CD8-positive, alpha-beta memory T cell (primary cell): ENCODE measurements at regions not wholly inside any gene's neighbourhood (a gene's known extent, or its start where the extent isn't known, plus 50 kb on each side); places are given as distances from the start of the nearest gene placed in this dataset.

Source experiments
- CTCF ChIA-PET: fragments of 350-600 bp; sonication (Branson Sonifier 250); formaldehyde crosslinking; loops from one replicate; lab custom pipeline; 2021; ENCODE audit warnings: antibody characterized with exemption; lab: Charles Lee
- POLR2A ChIA-PET: fragments of 350-600 bp; sonication (Branson Sonifier 250); formaldehyde crosslinking; loops from one replicate; lab custom pipeline; 2021; ENCODE audit warnings: antibody characterized with exemption; lab: Charles Lee
- DNase-seq, 5 donors: peaks; one replicate each; pipeline versions ENCODE4 v3.0.0 to v3.0.0-alpha.2; 2020 to 2022; ENCODE audit warnings: mixed read lengths in 1 of 5
- H3K27ac ChIP-seq: one replicate; pipeline ENCODE4 v1.7.0; 2013; ENCODE audit warnings: low read depth, mild to moderate bottlenecking, low read length, moderate library complexity
- H3K27me3 ChIP-seq: 2 replicates; pipeline ENCODE4 v1.7.0; 2013; ENCODE audit warnings: low read length, mild to moderate bottlenecking; ENCODE audit not compliant: insufficient read depth, poor library complexity, severe bottlenecking
- H3K36me3 ChIP-seq: 2 replicates; pipeline ENCODE4 v1.7.0; 2013; ENCODE audit warnings: mild to moderate bottlenecking, low read length, moderate library complexity; ENCODE audit not compliant: insufficient read depth
- H3K4me1 ChIP-seq: 2 replicates; pipeline ENCODE4 v1.7.0; 2013; ENCODE audit warnings: mild to moderate bottlenecking, low read length, moderate library complexity; ENCODE audit not compliant: insufficient read depth
- H3K4me3 ChIP-seq: 2 replicates; pipeline ENCODE4 v1.7.0; 2013; ENCODE audit warnings: mild to moderate bottlenecking, low read length
- H3K9me3 ChIP-seq: 2 replicates; pipeline ENCODE4 v1.7.0; 2013; ENCODE audit warnings: mild to moderate bottlenecking, low read length
- H3K27ac Mint-ChIP-seq, 8 donors: one replicate each; pipeline ENCODE4 v1.8.0; 2020 to 2021; ENCODE audit warnings: mixed read lengths in 8 of 8, mild to moderate bottlenecking in 6 of 8, inconsistent platforms in 3 of 8, moderate library complexity in 3 of 8
- H3K27me3 Mint-ChIP-seq, 2 donors: one replicate each; pipeline ENCODE4 v1.8.0; 2020 to 2021; ENCODE audit warnings: mixed read lengths in 2 of 2, mild to moderate bottlenecking in 1 of 2, moderate library complexity in 1 of 2
- H3K36me3 Mint-ChIP-seq, 3 donors: one replicate each; pipeline ENCODE4 v1.8.0; 2020 to 2021; ENCODE audit warnings: mixed read lengths in 3 of 3, inconsistent platforms in 1 of 3, mild to moderate bottlenecking in 1 of 3
- H3K4me1 Mint-ChIP-seq, 3 donors: one replicate each; pipeline ENCODE4 v1.8.0; 2020 to 2021; ENCODE audit warnings: mixed read lengths in 3 of 3, inconsistent platforms in 1 of 3, mild to moderate bottlenecking in 1 of 3
- H3K4me3 Mint-ChIP-seq, 7 donors: one replicate each; pipeline ENCODE4 v1.8.0; 2020 to 2021; ENCODE audit warnings: mixed read lengths in 7 of 7, mild to moderate bottlenecking in 6 of 7, moderate library complexity in 4 of 7, inconsistent platforms in 2 of 7
- H3K9me3 Mint-ChIP-seq, 5 donors: one replicate each; pipeline ENCODE4 v1.8.0; 2020 to 2022; ENCODE audit warnings: mixed read lengths in 5 of 5, mild to moderate bottlenecking in 3 of 5, moderate library complexity in 2 of 5, inconsistent platforms in 1 of 5

GRCh38 chr2:196268538-196269338 is 97.4 kb upstream of the STK17B start:
- no peaks in the 10 kb centered on the region for H3K9me3 Mint-ChIP-seq
- peaks cover 59% of the 10 kb centered on the region for H3K4me1 ChIP-seq
- ChIA-PET POLR2A (interaction anchor here (0.7 to 1.2 kb wide), 2 partner anchors 39 to 106 kb away, joined by 3 read pairs; no protein-coding TSS in a partner anchor), CTCF (interaction anchor here (0.6 to 1.5 kb wide), 8 partner anchors 8 to 190 kb away, joined by 3 to 6 read pairs (median 4); no protein-coding TSS in a partner anchor)
- peak overlapping the region; percentile 57 to 80 (median 71) for H3K4me3 Mint-ChIP-seq
- H3K27me3 Mint-ChIP-seq, result no peaks in the 10 kb centered on the region
- no peak for DNase-seq
- peak overlapping the region; percentile 71 to 96 (median 85) for H3K27ac Mint-ChIP-seq
- peaks cover 41 to 68% (median 61%) of the 10 kb centered on the region in 3 donors for H3K4me1 Mint-ChIP-seq
- peak overlapping the region; percentile 46 for H3K4me3 ChIP-seq
- no peaks in the 10 kb centered on the region for H3K9me3 ChIP-seq
- peak overlapping the region; percentile 28 for H3K27ac ChIP-seq
- H3K27me3 ChIP-seq, result no peaks in the 10 kb centered on the region
- H3K36me3 ChIP-seq, result no peaks in the 10 kb centered on the region
- H3K36me3 Mint-ChIP-seq, result no peaks in the 10 kb centered on the region

DNA sequence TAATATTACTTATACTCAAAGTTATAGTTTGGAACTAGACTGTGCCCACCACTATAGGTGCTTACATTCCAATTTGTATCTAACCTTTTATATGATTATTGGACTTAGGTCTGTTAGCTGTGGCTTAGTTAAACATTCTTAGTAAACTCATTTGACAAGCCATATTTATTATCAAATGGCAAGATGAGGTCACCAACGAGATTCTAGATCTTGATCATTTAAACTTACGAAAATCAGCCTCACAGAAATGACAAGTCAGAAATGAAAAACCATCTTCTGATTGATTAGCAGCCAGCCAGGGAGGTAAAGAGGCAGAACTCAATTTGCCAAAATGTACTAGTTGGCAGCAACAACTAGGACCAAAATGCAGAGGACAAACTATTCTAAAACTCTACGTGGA is 100.4 kb upstream of the STK17B start:
- POLR2A ChIA-PET, result interaction anchor here (0.5 kb wide), 1 partner anchor 112 kb away, joined by 3 read pairs; no protein-coding TSS in a partner anchor
- no peaks in the 10 kb centered on the region for H3K36me3 Mint-ChIP-seq

DNA sequence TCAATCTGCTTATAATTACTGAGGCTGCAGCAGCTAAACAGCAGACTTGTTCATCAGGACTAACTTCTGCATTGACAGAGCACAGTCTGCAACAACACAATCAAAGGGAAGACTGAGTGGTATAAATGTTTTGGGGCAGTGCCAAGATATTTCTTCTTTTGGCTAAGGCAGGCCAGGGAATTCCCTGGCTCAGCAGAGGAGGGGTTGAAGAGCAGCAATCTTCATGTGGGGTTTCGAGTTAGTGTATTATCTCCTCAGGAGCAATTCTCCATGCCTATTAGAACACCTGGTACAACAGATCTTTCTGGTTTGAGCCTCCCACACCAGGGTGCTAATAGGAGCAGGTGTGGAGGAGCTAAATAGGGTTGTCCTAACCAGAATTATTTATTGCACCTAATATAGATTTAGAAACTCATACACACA is 103.0 kb upstream of the STK17B start:
- ChIA-PET POLR2A (interaction anchor here (0.5 to 2.9 kb wide), 3 partner anchors 34 to 103 kb away, joined by 3 to 12 read pairs (median 4); partner anchors contain the start of gene STK17B), CTCF (interaction anchor here (1.0 to 7.5 kb wide), 4 partner anchors 35 to 206 kb away, joined by 3 to 70 read pairs (median 3); partner anchors contain the start of gene DNAH7)
- no peaks in the 10 kb centered on the region for H3K9me3 Mint-ChIP-seq
- H3K4me1 Mint-ChIP-seq, result peaks cover 41 to 49% (median 47%) of the 10 kb centered on the region in 3 donors
- peak overlapping the region in 5 of 7 donors; percentile 1 to 60 (median 16) for H3K4me3 Mint-ChIP-seq
- peak in 2 of 5 donors; percentile 49 to 58 for DNase-seq
- H3K27ac ChIP-seq, result no peak overlapping the region
- no peaks in the 10 kb centered on the region for H3K36me3 ChIP-seq
- peaks cover 44% of the 10 kb centered on the region for H3K4me1 ChIP-seq
- H3K27ac Mint-ChIP-seq, result peak overlapping the region in 7 of 8 donors; percentile 37 to 84 (median 67)
- no peaks in the 10 kb centered on the region for H3K36me3 Mint-ChIP-seq
- H3K27me3 ChIP-seq, result no peaks in the 10 kb centered on the region
- no peaks in the 10 kb centered on the region for H3K9me3 ChIP-seq
- H3K4me3 ChIP-seq, result no peak overlapping the region
- peaks cover 3 to 5% of the 10 kb centered on the region in 2 donors for H3K27me3 Mint-ChIP-seq

More for the DNA sequence above, 100.4 kb upstream of the STK17B start:
- DNase-seq, result no peak
- no peak overlapping the region for H3K4me3 ChIP-seq
- H3K9me3 ChIP-seq, result no peaks in the 10 kb centered on the region
- H3K27me3 ChIP-seq, result no peaks in the 10 kb centered on the region
- no peaks in the 10 kb centered on the region for H3K36me3 ChIP-seq
- H3K4me3 Mint-ChIP-seq, result no peak overlapping the region
- peaks cover 68% of the 10 kb centered on the region for H3K4me1 ChIP-seq
- CTCF ChIA-PET, result interaction anchor here (0.8 to 1.6 kb wide), 5 partner anchors 9 to 194 kb away, joined by 3 to 4 read pairs (median 3); no protein-coding TSS in a partner anchor
- no peaks in the 10 kb centered on the region for H3K27me3 Mint-ChIP-seq
- H3K4me1 Mint-ChIP-seq, result peaks cover 53 to 70% (median 65%) of the 10 kb centered on the region in 3 donors
- no peak overlapping the region for H3K27ac ChIP-seq
- peak overlapping the region in 1 of 8 donors; percentile 32 for H3K27ac Mint-ChIP-seq
- no peaks in the 10 kb centered on the region for H3K9me3 Mint-ChIP-seq

GRCh38 chr2:196275646-196276352 is 104.4 kb upstream of the STK17B start:
- H3K4me1 Mint-ChIP-seq, result peaks cover 34 to 39% (median 37%) of the 10 kb centered on the region in 3 donors
- no peaks in the 10 kb centered on the region for H3K36me3 Mint-ChIP-seq
- H3K9me3 Mint-ChIP-seq, result no peaks in the 10 kb centered on the region
- Histone ChIP-seq H3K36me3 (no peaks in the 10 kb centered on the region), H3K27ac (no peak overlapping the region), H3K27me3 (no peaks in the 10 kb centered on the region), H3K9me3 (no peaks in the 10 kb centered on the region), H3K4me3 (peak overlapping the region; percentile 37), H3K4me1 (peaks cover 34% of the 10 kb centered on the region)
- ChIA-PET POLR2A (interaction anchor here (0.7 to 2.9 kb wide), 11 partner anchors 17 to 198 kb away, joined by 3 to 13 read pairs (median 4); partner anchors contain the start of gene STK17B), CTCF (interaction anchor here (0.7 to 7.5 kb wide), 36 partner anchors 9 to 197 kb away, joined by 3 to 70 read pairs (median 5); partner anchors contain the start of gene STK17B)
- H3K27me3 Mint-ChIP-seq, result peaks cover 3 to 5% of the 10 kb centered on the region in 2 donors
- H3K27ac Mint-ChIP-seq, result peak overlapping the region; percentile 52 to 84 (median 78)
- H3K4me3 Mint-ChIP-seq, result peak overlapping the region; percentile 12 to 80 (median 69)
- no peak for DNase-seq

GRCh38 chr2:196276421-196276820 is 105.0 kb upstream of the STK17B start:
- no peak for DNase-seq
- Histone ChIP-seq H3K9me3 (no peaks in the 10 kb centered on the region), H3K4me3 (peak overlapping the region; percentile 37), H3K27me3 (no peaks in the 10 kb centered on the region), H3K36me3 (no peaks in the 10 kb centered on the region), H3K27ac (peak overlapping the region; percentile 1), H3K4me1 (peaks cover 34% of the 10 kb centered on the region)
- peak overlapping the region; percentile 12 to 80 (median 69) for H3K4me3 Mint-ChIP-seq
- H3K36me3 Mint-ChIP-seq, result no peaks in the 10 kb centered on the region
- H3K27ac Mint-ChIP-seq, result peak overlapping the region in 7 of 8 donors; percentile 67 to 84 (median 78)
- ChIA-PET POLR2A (interaction anchor here (1.0 to 2.9 kb wide), 8 partner anchors 19 to 199 kb away, joined by 3 to 13 read pairs (median 4); partner anchors contain the start of gene STK17B), CTCF (interaction anchor here (0.6 to 7.5 kb wide), 37 partner anchors 8 to 208 kb away, joined by 3 to 70 read pairs (median 5); partner anchors contain the start of genes DNAH7 and STK17B)
- H3K4me1 Mint-ChIP-seq, result peaks cover 34 to 39% (median 37%) of the 10 kb centered on the region in 3 donors
- peaks cover 3 to 5% of the 10 kb centered on the region in 2 donors for H3K27me3 Mint-ChIP-seq
- no peaks in the 10 kb centered on the region for H3K9me3 Mint-ChIP-seq

GRCh38 chr2:196277002-196277401 is 105.6 kb upstream of the STK17B start:
- Mint-ChIP-seq H3K36me3 (no peaks in the 10 kb centered on the region), H3K27ac (peak overlapping the region in 6 of 8 donors; percentile 11 to 84 (median 40)), H3K4me1 (peaks cover 34 to 39% (median 37%) of the 10 kb centered on the region in 3 donors), H3K9me3 (no peaks in the 10 kb centered on the region), H3K27me3 (peaks cover 3 to 5% of the 10 kb centered on the region in 2 donors), H3K4me3 (peak overlapping the region in 5 of 7 donors; percentile 6 to 70 (median 36))
- CTCF ChIA-PET, result interaction anchor here (0.6 to 7.5 kb wide), 33 partner anchors 9 to 208 kb away, joined by 3 to 70 read pairs (median 6); partner anchors contain the start of genes DNAH7 and STK17B
- no peak overlapping the region for H3K4me3 ChIP-seq
- DNase-seq, result peak in 3 of 5 donors; percentile 51 to 63 (median 52)
- H3K9me3 ChIP-seq, result no peaks in the 10 kb centered on the region
- no peaks in the 10 kb centered on the region for H3K27me3 ChIP-seq
- peaks cover 34% of the 10 kb centered on the region for H3K4me1 ChIP-seq
- POLR2A ChIA-PET, result interaction anchor here (1.0 to 2.9 kb wide), 6 partner anchors 36 to 199 kb away, joined by 3 to 13 read pairs (median 6); partner anchors contain the start of gene STK17B
- H3K27ac ChIP-seq, result no peak overlapping the region
- H3K36me3 ChIP-seq, result no peaks in the 10 kb centered on the region

DNA sequence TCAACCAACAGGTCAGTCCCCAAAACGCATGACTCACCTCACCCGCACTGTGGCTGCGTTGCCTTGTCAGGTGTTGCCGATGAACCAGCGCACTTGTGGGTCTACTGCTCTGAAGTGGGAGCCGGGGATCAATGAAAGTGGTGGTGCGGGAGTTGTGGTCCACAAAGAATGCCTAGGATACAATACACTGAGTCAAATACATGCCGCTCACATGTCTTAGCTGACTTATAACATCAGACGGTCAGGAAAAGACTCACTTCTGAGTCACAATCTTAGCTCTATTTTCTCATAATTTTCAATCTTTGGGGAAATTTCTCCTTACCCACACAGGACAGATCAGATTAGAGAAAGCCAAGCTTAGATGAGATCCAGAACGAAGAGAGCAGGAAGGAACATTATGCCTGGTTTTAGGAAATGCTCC is 107.1 kb upstream of the STK17B start:
- Mint-ChIP-seq H3K9me3 (no peaks in the 10 kb centered on the region), H3K4me1 (peaks cover 34 to 38% (median 37%) of the 10 kb centered on the region in 3 donors)

More for the DNA sequence above, 107.1 kb upstream of the STK17B start:
- Mint-ChIP-seq H3K4me3 (no peak overlapping the region), H3K36me3 (no peaks in the 10 kb centered on the region), H3K27me3 (peaks cover 3 to 5% of the 10 kb centered on the region in 2 donors), H3K27ac (peak overlapping the region in 2 of 8 donors; percentile 9 to 31)
- H3K36me3 ChIP-seq, result no peaks in the 10 kb centered on the region
- CTCF ChIA-PET, result interaction anchor here (1.0 to 7.5 kb wide), 8 partner anchors 11 to 210 kb away, joined by 3 to 70 read pairs (median 4); partner anchors contain the start of gene DNAH7
- H3K27ac ChIP-seq, result no peak overlapping the region
- peaks cover 34% of the 10 kb centered on the region for H3K4me1 ChIP-seq
- peak in 1 of 5 donors; percentile 50 for DNase-seq
- H3K27me3 ChIP-seq, result no peaks in the 10 kb centered on the region
- no peak overlapping the region for H3K4me3 ChIP-seq
- POLR2A ChIA-PET, result interaction anchor here (1.1 kb wide), 1 partner anchor 102 kb away, joined by 3 read pairs; no protein-coding TSS in a partner anchor
- no peaks in the 10 kb centered on the region for H3K9me3 ChIP-seq
